ENCODE measurements at regions not wholly inside any gene's neighbourhood (a gene's known extent, or its start where the extent isn't known, plus 50 kb on each side); places are given as distances from the start of the nearest gene placed in this dataset.

- TF ChIP-seq CTCF (IDR thresholded peaks at IDR 0.05; ENCODE audit: low read depth, low read length) (no peak), EZH2phosphoT487 (IDR thresholded peaks at IDR 0.05; ENCODE audit: low read depth) (no peak)
These were observed 624.4 kb upstream of the SOX11 start for GRCh38 chr2:5067816-5068215.

All from OCI-LY3 (cell line).